Natural killer cell (primary cell): ENCODE measurements at regions not wholly inside any gene's neighbourhood (a gene's known extent, or its start where the extent isn't known, plus 50 kb on each side); places are given as distances from the start of the nearest gene placed in this dataset.

Source experiments
- ATAC-seq, 3 donors: fragments of 150-1000 bp in 2 of 3; fragments of 200-7000 bp in 1 of 3; cut with Tn5 transposase; 1 replicate in 1 of 3; 2 replicates in 2 of 3; pipeline ENCODE4 v1.10.0; 2021; ENCODE audit warnings: mild to moderate bottlenecking in 2 of 3, moderate library complexity in 2 of 3
- DNase-seq, 2 donors: peaks; one replicate each; pipeline versions ENCODE4 v3.0.0 to v3.0.0-alpha.2; 2013 to 2021; ENCODE audit warnings: mixed read lengths in 1 of 2
- H3K27ac ChIP-seq: one replicate; pipeline ENCODE4 v1.5.1; 2013; ENCODE audit warnings: mild to moderate bottlenecking, low read length
- H3K27me3 ChIP-seq: one replicate; pipeline ENCODE4 v1.6.1; 2013; ENCODE audit warnings: low read length; ENCODE audit not compliant: control insufficient read depth, insufficient read depth
- H3K36me3 ChIP-seq: one replicate; pipeline ENCODE4 v1.6.1; 2013; ENCODE audit warnings: low read length; ENCODE audit not compliant: control insufficient read depth, insufficient read depth
- H3K4me1 ChIP-seq: one replicate; pipeline ENCODE4 v1.6.1; 2013; ENCODE audit warnings: low read length; ENCODE audit not compliant: control insufficient read depth, insufficient read depth
- H3K4me3 ChIP-seq: one replicate; pipeline ENCODE4 v1.5.1; 2013; ENCODE audit warnings: low read length
- H3K9me3 ChIP-seq: one replicate; pipeline ENCODE4 v1.6.1; 2013; ENCODE audit warnings: low read length; ENCODE audit not compliant: control insufficient read depth, insufficient read depth
- H3K27ac Mint-ChIP-seq, 2 donors: one replicate each; pipeline ENCODE4 v1.8.0; 2022; ENCODE audit warnings: mild to moderate bottlenecking in 2 of 2, mixed read lengths in 2 of 2, moderate library complexity in 1 of 2
- H3K27me3 Mint-ChIP-seq, 2 donors: one replicate each; pipeline ENCODE4 v1.8.0; 2022; ENCODE audit warnings: low read depth in 2 of 2, mixed read lengths in 2 of 2
- H3K36me3 Mint-ChIP-seq: one replicate; pipeline ENCODE4 v1.8.0; 2022; ENCODE audit warnings: mixed read lengths
- H3K4me1 Mint-ChIP-seq, 2 donors: one replicate each; pipeline ENCODE4 v1.8.0; 2022; ENCODE audit warnings: mixed read lengths in 2 of 2
- H3K4me3 Mint-ChIP-seq: one replicate; pipeline ENCODE4 v1.8.0; 2022; ENCODE audit warnings: mild to moderate bottlenecking, moderate library complexity, mixed read lengths
- H3K9me3 Mint-ChIP-seq, 2 donors: one replicate each; pipeline ENCODE4 v1.8.0; 2022; ENCODE audit warnings: mixed read lengths in 2 of 2
- WGBS: methylation state at CpG from one replicate; pipeline ENCODE4 v1.1.7; 2013; ENCODE audit warnings: missing lambda C conversion rate; ENCODE audit not compliant: insufficient coverage; 5-methylcytosine and 5-hydroxymethylcytosine counted together
- intact Hi-C: fragments of 100-400 bp; cut with micrococcal nuclease; formaldehyde crosslinking; loops from one replicate; pipeline ENCODE4 v1.14.2; 2022
- TF ChIP-seq, protein P1 (sequence below): fragments of 200-600 bp; IDR thresholded peaks from one replicate; pipeline ENCODE4 v1.8.0; 2022; ENCODE audit warnings: antibody characterized with exemption

- Histone ChIP-seq H3K27ac (no peak overlapping the region), H3K4me1 (no peaks in the 10 kb centered on the region), H3K9me3 (no peaks in the 10 kb centered on the region), H3K27me3 (peaks cover 2% of the 10 kb centered on the region), H3K36me3 (no peaks in the 10 kb centered on the region), H3K4me3 (no peak overlapping the region)
- TF ChIP-seq, protein P1, sequence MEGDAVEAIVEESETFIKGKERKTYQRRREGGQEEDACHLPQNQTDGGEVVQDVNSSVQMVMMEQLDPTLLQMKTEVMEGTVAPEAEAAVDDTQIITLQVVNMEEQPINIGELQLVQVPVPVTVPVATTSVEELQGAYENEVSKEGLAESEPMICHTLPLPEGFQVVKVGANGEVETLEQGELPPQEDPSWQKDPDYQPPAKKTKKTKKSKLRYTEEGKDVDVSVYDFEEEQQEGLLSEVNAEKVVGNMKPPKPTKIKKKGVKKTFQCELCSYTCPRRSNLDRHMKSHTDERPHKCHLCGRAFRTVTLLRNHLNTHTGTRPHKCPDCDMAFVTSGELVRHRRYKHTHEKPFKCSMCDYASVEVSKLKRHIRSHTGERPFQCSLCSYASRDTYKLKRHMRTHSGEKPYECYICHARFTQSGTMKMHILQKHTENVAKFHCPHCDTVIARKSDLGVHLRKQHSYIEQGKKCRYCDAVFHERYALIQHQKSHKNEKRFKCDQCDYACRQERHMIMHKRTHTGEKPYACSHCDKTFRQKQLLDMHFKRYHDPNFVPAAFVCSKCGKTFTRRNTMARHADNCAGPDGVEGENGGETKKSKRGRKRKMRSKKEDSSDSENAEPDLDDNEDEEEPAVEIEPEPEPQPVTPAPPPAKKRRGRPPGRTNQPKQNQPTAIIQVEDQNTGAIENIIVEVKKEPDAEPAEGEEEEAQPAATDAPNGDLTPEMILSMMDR = no peak
- 49% methylated on average over 4 of the region's 4 CpGs for WGBS
- Mint-ChIP-seq H3K9me3 (no peaks in the 10 kb centered on the region), H3K36me3 (no peaks in the 10 kb centered on the region), H3K4me1 (no peaks in the 10 kb centered on the region), H3K27ac (no peak overlapping the region), H3K27me3 (peaks cover 13 to 31% of the 10 kb centered on the region in 2 donors), H3K4me3 (no peak overlapping the region)
- DNase-seq (no peak), ATAC-seq (no peak)
- intact Hi-C loops = no loop called here
Observed at GRCh38 chr1:30545365-30545764, 178.0 kb downstream of the MATN1 start.

GRCh38 chr1:30541721-30542485 is 181.5 kb downstream of the MATN1 start:
- DNase-seq (no peak), ATAC-seq (no peak)
- no peak overlapping the region for H3K27ac Mint-ChIP-seq
- Histone ChIP-seq H3K4me1 (no peaks in the 10 kb centered on the region), H3K27ac (no peak overlapping the region), H3K4me3 (no peak overlapping the region), H3K9me3 (no peaks in the 10 kb centered on the region), H3K27me3 (no peaks in the 10 kb centered on the region), H3K36me3 (no peaks in the 10 kb centered on the region)
- no peaks in the 10 kb centered on the region for H3K36me3 Mint-ChIP-seq
- TF ChIP-seq, protein P1 = no peak
- H3K27me3 Mint-ChIP-seq = peaks cover 5 to 20% of the 10 kb centered on the region in 2 donors
- intact Hi-C loops = no loop called here
- no peaks in the 10 kb centered on the region for H3K9me3 Mint-ChIP-seq
- no peaks in the 10 kb centered on the region for H3K4me1 Mint-ChIP-seq
- no peak overlapping the region for H3K4me3 Mint-ChIP-seq
- 80% methylated on average over 9 of the region's 10 CpGs for WGBS

DNA sequence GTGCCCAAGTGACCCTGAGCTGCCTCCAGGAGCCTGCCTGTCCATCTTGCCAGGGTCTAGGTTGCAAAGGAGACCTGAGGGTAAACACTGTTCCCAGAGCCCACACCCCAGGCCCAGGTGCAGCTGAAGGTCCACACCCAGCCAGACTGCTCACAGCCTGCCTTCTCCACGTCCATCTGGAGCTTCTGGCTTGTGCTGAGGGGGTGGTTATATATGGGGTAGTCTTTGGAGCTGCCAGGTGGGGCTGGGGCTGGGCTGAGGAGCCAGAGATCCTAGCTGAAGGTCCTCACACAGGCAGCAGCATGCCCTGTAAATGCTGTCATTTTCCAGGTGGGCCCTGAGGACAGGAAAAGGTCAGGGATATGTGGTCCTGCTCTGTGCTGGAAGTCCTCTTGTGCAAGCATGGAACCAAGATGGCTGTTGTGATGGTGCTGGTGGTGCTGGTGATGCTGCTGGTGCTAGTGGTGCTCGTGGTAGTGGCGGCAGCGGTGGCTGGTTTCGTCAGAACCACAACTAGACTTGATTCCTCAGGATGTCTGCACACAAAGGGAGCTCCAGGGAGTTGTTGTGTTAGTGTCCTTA is 182.7 kb downstream of the MATN1 start:
- Histone ChIP-seq H3K4me3 (no peak overlapping the region), H3K27ac (no peak overlapping the region), H3K27me3 (no peaks in the 10 kb centered on the region), H3K4me1 (no peaks in the 10 kb centered on the region), H3K9me3 (no peaks in the 10 kb centered on the region), H3K36me3 (no peaks in the 10 kb centered on the region)
- Mint-ChIP-seq H3K27me3 (peaks cover 2 to 8% of the 10 kb centered on the region in 2 donors), H3K27ac (no peak overlapping the region), H3K36me3 (no peaks in the 10 kb centered on the region), H3K9me3 (no peaks in the 10 kb centered on the region), H3K4me3 (no peak overlapping the region), H3K4me1 (no peaks in the 10 kb centered on the region)
- WGBS = 73% methylated on average over 5 of the region's 5 CpGs
- TF ChIP-seq, protein P1 = no peak
- DNase-seq (no peak), ATAC-seq (no peak)
- intact Hi-C loops = no loop called here
